LHCN-M2 (cell line): ENCODE measurements at regions not wholly inside any gene's neighbourhood (a gene's known extent, or its start where the extent isn't known, plus 50 kb on each side); places are given as distances from the start of the nearest gene placed in this dataset.
"Not testable (repeated sequence)": the region's sequence is repeated elsewhere in the genome, so short reads cannot be mapped to it uniquely, and the experiment has no call there.

Experiments
- DNase-seq: peaks from one replicate; pipeline ENCODE4 v3.0.0-alpha.2; 2012; ENCODE audit warnings: low read depth

DNA sequence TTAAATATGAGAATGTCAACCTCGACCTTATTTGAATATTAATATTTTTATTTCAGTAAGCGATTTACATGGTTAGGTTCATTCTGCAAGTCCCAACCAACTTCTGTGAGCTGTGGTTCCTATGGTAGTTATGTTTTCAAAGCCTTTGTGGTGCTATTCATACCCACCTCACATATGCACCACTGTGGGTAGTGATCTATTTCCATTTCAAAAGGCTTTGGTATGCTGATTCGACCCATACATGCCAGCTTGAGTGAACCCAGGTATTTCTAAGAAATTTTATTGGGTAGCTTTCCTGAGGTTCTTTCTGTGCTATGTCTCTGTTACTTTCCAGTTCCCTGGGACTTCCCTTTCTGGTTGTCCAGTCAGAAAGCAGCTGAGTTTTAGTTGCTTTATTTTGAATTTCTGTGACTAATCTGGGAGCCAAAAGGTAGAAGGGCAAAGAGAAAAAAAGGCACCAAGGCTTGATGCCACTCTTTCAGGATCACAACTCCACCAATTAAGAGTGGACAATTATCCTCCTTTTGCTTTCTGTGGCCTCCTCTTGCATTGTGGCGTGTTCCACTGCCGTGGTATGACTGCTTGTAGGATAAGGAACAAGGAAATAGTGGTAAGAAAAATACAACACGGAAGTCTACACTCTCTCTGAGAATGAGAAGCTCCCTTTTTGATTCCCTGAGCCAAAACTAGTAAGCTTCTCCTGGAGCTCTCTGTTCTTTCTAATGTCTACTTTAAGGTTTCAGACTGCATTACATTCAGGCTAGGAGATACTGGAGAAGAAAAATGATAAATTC is 729.1 kb downstream of the NOVA1 start:
- no peak for DNase-seq

DNA sequence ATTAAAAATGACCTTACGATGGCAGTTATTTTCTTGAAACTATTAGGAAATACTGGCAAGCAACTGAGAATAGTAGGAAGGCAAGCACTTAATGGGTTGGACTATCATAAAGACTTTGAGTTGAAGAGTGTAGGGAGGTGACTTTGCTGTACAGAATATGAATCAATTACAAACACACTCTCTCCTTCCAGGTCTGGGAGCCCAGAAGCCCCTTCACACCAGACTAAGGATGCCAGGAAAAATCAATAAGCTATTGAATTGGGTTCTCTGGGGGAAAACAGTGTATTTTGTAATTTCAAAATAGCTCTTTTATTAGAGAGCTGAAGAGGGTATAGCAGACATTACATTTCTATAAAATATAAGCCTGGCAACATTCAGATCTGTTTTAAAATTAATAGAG is 736.4 kb downstream of the NOVA1 start:
- no peak for DNase-seq

DNA sequence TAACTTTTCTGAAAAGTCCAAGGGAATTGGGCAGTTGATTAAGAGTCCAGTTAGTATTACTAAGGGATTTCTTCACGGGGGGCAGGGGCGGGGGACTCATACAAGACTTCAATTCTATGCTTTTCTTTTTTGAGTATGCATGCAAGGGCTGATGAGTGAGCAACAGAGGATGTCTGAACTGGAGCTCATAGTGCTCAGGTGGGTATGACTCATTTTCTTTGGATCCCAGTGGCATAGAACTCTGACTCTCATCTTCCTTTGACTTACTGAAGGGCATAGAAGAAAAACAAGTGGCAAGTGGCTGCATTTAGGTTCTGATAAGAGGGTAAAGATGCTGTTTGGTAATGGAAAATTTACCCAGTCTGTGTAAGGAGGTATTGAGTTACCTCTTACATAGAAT is 749.2 kb downstream of the NOVA1 start:
- no peak for DNase-seq

DNA sequence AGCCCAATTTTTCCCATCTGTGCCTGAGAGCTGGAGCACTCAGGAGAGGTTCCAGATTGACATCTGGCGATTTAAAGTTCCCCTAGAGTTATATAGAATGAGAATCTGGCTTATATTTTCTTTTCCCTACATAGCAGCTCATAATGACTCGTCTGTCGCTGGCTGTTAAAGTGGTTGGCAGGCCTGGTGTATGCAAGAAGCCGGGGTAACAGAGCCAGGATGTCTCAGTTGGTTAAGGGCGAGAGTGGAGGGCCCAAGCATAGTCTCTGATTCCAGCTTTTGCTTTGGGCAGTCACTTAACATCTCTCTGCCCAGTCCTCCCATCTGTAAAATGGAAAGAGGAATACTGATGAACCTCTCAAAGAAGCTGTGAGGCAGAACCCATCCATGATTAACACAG is 751.6 kb downstream of the NOVA1 start:
- DNase-seq = no peak

DNA sequence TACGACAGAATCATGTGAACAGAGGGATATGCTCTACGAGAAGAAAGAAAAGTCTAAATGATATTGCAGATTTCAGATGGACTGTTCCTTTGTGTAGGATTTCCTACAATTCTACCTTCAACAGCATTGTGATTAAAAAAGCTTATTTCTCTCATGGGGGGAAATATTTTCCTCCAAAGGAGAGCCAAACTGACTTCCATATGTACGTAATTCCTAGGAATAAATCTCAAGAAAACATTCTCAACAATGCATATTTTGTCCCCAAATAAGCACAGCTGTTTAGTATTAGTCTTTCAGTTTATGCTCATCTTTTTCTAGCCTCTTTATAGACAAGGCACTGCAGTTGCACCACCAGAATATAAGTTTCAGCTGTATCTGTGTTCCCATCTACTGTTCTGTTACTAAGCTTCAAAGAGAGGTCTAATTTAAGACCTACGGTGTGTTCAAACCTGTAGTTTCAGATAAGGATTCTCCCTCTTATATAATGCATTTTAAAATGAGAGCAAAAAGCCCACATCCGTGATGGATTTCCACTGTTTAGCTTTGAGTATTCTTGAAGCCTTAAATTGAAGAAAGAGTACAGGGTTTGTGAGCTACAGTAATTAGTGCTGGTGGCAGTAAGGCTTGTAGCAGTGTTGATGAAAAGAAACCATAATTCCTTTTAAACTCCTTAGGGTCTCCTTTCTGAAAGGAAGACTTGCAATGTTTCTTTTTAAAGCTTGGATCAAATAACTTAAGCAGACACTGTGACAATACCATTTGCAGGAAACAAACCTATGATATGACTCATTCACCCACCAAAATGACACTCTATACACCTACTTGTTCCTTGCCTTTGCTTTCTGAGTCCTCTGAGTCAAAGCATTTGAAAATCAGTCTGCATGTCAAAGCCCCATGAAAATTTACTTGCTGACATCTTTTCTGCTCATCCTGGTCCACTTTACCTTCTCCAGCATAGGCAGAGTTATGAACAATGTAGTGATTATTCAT is 754.1 kb downstream of the NOVA1 start:
- DNase-seq = no peak

DNA sequence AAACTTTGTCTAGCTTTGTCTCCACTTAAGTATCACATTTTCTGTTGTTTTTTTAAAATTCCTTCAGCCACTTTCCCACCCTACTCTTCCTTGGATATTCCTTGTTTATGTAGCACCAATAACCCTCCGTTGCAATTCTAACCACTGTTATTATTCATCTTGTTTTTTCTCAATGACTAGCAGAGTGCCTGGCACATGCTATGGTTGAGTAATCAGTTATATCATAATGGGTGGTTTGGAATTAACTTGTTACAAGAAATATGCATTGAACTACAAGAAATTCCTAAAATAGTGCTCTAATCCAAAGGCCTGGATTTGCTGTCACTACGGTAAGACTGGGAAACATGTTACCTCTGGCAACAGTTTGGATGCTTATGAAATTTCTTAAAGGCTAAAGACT is 756.6 kb downstream of the NOVA1 start:
- DNase-seq = no peak

DNA sequence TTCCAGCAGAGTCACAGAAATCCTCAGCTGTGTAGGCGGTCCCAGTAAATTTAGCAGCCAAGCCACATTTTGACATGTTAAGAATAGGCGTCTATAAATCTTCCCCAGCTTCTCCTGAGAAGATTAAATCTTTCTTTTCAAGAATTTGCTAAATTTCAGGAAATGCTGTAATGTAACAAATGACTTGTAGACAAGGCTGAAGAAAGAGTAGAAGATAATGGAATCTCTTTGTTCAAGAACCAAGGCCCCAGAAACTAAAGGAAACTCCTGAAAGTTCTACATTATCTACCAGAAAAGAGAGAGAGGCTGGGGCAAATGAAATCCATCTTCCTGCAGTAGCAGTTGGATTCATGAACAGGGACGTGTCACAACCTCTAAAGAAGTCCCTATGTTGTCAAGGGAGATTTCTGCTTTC is 760.3 kb downstream of the NOVA1 start:
- no peak for DNase-seq

DNA sequence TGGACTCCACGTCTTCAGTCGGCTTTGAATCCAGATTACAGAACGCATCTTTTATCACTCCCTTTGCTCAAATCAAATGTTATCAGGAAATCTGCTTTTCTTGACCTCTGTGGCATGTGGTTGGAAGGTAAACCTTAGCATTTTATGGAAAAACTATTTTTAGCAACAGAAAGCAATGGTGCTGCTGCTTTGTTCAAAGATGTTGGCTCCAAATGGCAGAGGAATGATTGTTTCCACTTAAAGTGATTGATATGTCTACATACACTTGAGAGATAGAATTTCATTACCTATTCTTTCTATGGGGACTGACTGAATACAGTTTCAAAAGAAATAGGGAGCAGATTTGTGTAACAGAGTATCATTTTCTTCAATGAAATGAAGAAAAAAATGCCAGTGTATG is 761.2 kb downstream of the NOVA1 start:
- DNase-seq = no peak

DNA sequence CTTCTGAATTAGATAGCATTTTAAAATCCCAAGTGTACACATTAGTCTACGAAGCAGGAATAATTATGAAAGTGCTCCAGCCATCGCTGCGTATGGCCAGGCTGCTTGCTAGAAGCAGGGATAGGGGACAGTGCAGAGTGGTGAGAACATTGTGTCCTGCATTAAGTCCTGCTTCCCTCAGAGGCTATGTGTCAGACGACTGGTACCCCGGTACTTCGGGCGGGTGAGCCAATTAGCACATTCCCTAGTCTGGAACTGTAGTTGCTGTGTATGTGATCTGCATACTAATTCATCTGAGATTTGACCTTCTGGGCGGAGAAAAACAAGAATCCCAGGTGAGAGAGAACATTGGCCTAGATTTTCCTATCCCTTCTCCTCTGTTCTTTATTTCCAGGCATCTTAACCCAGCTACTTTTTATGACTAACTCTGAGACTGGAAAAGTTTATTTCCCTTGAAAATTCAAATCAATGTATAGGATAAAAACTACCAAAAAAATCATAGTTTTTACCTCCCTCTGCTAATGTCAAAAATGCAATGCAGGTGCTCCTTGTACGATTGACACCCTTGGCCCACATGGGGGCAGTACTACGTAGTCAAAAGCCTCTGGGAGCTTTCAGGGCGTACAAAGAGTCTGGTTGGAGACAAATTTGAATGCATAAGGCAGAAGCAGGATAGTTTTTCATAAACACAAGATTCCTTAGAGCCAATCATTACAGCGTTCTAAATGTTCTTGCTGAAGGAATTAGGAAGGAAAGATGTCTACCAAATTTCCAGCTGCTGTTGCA is 764.3 kb downstream of the NOVA1 start:
- no peak for DNase-seq

DNA sequence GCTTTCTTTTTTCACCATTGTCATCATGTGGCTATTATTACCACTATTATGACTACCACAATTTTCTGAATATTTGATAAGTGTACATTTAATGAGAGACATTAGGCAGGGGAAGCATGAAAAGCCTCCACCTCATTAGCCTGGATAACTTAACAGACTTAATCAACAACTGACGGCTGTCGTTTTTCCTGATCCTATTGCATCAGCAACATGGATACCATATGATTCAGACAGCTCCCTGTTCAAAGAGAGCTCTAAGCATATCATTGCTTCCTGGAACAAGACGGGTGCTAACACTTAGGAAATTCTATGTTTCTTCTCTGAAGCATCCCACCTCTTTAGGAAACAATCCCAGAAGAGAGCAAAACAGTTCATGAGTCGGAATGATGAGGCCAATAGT is 765.2 kb downstream of the NOVA1 start:
- DNase-seq = no peak

DNA sequence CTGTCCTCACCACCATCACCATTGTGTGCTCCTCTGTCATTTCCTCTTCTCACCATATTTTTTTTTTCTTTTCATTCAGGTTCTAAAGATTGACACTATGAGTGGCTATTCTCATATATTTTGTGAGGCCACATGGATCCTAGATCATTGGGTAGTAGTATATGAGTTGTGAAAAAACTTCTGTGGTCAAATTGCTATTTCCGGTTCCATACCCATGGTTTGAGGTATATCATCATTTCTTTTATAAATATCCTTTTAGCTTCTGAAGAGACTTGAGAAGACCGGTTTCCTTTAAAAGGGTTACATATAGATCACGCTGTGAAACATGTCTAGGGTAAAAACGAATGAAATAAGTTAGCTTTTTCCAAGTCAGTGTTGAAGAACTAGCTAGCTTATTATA is 769.3 kb downstream of the NOVA1 start:
- no peak for DNase-seq

DNA sequence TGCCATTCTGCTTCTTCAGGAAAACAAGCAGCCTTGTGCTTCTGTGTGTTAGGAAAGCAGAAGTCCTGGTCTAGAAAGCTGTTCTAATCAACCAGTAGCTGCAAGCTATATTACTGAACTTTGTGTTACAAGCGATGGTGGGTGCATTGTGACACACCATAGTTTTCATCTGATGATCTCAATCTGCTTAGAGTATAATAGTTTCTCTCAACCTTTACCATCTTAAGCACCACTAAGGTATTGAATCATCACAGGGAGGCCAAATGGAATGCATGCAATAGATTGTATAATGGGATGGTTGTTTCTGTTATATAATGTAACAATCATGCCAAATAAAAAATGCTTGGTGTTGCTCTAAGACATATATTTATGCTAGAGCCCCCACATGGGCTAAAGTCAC is 771.7 kb downstream of the NOVA1 start:
- DNase-seq = no peak

DNA sequence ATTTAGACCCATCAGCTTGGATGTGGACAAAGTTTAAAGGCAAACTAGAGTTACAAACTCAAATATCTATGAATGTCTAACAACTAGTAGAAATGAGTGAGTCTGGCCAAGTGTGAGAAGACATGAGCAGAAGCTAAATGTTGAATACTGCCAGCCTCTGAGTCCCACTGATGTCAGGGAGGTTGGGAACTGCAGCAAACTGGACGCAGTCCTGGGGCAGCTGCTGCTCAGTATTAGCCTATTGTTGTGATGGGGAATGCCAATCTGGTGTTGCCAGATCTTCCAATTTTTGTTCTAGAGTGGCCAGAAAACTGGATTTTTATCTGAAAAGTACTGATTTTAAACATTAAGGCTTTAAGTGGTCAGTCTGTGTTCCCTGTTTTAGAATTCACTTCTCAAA is 770.4 kb upstream of the STXBP6 start:
- DNase-seq = no peak

DNA sequence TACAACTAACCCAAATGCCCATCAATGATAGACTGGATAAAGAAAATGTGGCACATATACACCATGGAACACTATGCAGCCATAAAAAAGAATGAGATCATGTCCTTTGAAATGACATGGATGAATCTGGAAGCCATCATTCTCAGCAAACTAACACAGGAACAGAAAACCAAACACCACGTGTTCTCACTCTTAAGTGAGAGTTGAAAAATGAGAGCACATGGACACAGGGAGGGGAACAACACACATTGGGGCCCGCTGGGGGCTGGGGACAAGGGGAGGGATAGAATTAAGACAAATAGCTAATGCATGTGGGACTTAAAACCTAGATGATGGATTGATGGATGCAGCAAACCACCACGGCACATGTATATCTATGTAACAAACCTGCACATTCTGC is 764.7 kb upstream of the STXBP6 start:
- not testable (repeated sequence) for DNase-seq

DNA sequence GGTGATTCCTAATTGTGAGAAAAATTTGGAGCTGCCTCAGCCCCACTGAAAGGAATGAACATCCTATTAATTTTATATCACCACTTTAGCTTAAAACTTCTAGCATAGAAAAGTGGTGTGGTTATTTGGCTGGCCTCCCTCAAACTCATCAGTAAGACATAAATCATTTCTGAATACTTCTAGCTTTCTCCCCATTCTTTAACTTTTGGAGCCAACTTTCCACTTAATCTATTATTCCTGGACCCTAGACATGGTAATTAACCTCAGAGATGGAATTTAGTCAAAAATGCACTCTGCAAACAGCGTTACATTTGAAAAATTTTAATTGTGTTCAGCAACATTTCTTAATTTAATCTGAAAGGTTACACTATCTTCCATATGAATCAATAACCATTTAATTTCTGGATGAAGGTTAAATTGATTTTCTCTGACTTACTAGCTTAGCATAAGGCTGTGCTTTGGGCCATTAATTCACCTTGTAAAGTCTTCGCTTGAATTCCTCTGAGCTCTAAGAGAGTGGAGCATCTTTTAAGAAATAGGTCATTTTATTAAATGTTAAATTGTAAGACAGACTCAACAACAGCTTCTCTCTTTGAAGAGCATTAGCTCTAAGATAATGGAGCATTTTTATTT is 753.6 kb upstream of the STXBP6 start:
- no peak for DNase-seq

DNA sequence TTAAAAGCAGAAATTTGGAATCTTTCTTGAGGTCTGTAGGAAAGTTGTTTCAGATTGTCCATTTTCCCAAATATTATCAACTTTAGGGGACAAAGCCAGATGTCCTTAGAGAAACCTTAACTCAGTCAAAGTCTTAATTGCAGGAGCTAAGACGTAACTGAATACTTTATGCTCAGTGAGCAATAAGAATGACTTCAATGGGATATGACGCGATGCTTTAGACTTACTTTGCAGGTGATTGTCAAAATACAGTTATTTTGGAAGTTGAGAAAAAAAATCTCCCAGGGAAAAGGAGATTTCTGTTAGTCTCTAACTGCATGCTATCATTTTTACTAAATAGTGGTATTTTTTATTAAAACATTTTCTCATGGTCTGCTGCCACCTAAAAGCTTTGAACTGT is 750.9 kb upstream of the STXBP6 start:
- no peak for DNase-seq

DNA sequence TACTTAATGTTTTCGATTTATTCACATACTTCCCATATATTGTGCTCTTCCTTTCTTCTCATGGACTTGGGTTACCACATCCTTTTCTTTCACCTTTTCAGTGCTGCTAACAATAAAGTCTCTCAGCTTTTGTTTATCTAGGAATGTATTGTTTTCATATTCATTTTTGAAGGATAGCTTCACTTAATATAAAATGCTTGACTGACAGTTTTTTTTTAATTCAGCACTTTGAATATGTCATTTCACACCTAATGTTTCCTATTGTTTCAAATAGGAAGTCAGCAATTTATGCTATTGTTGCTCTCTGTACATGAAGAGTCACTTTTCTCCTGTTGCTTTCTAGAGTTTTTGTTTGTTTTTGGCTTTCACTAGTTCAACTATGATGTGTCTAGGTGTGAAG is 738.3 kb upstream of the STXBP6 start:
- DNase-seq = no peak

DNA sequence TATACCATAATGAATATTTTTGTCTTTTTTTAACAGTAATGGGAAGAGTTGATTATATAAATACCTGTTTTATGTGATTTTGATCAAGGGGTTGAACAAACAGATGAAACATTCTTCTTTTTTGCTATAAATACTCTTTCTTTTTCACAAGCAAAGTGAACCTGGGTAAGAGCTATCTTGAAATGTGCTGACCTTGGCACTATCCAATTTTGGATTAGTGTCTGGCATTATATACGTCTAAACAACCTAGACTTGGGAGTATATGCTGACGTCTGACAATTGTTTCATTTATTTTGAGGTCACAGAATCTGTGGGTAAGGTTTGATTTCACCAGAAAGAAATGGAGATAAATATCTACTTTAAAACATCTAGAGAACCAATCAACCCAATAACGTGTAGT is 716.0 kb upstream of the STXBP6 start:
- no peak for DNase-seq

DNA sequence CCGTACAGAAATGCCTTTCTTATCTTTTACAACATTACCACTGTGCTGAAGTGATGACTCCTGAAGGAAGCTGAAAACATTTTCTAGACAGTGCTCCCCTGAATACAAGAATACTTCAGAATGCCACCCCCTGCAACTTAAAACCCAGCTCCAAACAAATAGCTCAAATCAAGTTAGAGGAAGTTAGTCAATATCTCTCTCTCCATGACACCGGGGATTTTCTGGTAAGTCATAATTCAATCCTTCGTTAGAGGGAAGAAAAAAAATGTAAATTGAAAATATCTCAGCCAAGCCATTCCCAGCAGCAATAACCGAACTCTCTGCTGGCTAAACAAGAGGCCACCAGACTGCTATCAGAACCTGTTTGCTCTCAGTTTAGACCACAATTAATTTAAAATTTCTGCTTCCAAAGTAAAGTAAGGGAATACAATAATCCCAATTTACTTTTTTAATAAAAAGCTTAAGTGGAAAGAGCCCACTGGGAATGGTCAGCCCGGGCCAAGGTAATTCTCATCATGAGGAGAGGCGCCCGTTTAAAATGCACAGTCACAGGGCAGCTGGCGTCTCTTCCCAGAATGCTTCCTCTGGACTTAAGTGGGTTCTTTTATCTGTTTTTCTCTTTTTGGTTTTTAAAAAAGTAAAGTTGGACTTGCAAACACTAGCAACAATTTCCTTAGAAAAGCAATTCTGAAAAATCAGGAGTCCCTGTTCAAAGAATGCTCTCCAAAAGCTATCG is 710.1 kb upstream of the STXBP6 start:
- no peak for DNase-seq

DNA sequence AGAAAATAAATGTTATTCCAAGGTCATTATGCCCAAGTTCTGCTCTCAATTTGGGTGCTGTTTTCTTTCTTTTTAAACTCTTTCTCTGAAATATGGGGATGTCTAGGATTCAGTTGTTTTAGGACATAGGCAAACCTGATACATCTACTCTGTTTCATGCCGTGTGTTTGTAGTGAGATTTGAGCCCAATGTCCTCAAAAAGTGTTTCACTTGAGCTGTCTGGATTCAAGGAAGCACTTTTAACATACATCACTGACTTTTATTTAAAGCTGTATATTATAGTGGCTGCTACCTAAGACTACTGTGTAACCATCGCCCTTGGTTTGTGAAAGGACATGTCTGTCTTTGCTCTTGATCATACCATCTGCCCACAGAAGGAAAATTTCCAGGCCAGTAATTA is 709.3 kb upstream of the STXBP6 start:
- DNase-seq = no peak

DNA sequence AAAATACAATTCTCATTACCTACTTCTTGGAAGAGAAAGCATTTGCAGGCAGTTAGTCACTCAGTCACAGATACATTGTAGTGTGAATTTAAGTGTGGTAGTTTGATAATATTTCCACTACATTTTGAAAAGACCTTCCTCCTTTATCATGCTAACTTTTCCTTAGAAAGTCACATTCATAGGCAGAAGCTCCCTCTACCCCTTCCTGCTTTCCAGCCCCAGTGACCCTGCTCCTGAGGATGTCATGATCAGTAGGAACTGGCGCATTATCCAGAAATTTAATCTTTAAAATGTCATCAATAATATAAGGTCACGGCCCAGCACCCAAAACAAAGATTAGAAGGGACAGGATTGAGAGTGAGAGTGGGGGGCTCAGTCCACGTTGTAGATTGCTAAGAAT is 707.4 kb upstream of the STXBP6 start:
- no peak for DNase-seq
